PC-3 (cell line): ENCODE measurements at regions not wholly inside any gene's neighbourhood (a gene's known extent, or its start where the extent isn't known, plus 50 kb on each side); places are given as distances from the start of the nearest gene placed in this dataset.

Experiments
- EZH2 ChIP-seq: fragments of 300-600 bp; sonication (generic); IDR thresholded peaks from one replicate; pipeline ENCODE4 v1.6.1; 2017; ENCODE audit warnings: antibody characterized with exemption, mild to moderate bottlenecking, low read length; ENCODE audit not compliant: unreplicated experiment
- EZH2phosphoT487 ChIP-seq: fragments of 300-600 bp; sonication (generic); IDR thresholded peaks from 2 replicates; pipeline ENCODE4 v1.6.1; 2018; ENCODE audit warnings: mild to moderate bottlenecking, antibody characterized with exemption, low read length, borderline replicate concordance
- TF ChIP-seq, protein P1 (sequence below): fragments of 300-600 bp; sonication (generic); conservative IDR thresholded peaks from 2 replicates; pipeline ENCODE4 v1.5.1; 2017; ENCODE audit warnings: antibody characterized with exemption, low read depth, mild to moderate bottlenecking, low read length

DNA sequence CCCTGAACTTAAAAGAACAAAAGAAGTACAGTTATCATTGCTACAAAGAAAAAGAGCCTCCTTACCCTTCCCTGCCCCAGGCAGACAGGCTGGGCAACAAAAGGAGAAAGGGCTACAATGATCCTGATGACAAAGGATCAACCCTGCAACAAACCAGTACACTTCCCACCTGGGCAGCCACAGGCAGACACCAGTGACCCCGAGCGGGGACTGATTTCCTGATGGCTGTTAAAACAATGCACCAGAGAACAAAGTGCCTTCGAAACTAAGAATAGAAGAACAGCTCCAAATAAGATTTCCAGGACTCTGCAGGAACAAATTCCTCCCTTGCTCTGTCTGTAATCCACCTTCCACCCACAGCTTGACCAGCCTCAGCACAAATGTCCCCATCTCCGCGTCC, 106.3 kb upstream of the ARHGEF3 start:
- TF ChIP-seq, protein P1, sequence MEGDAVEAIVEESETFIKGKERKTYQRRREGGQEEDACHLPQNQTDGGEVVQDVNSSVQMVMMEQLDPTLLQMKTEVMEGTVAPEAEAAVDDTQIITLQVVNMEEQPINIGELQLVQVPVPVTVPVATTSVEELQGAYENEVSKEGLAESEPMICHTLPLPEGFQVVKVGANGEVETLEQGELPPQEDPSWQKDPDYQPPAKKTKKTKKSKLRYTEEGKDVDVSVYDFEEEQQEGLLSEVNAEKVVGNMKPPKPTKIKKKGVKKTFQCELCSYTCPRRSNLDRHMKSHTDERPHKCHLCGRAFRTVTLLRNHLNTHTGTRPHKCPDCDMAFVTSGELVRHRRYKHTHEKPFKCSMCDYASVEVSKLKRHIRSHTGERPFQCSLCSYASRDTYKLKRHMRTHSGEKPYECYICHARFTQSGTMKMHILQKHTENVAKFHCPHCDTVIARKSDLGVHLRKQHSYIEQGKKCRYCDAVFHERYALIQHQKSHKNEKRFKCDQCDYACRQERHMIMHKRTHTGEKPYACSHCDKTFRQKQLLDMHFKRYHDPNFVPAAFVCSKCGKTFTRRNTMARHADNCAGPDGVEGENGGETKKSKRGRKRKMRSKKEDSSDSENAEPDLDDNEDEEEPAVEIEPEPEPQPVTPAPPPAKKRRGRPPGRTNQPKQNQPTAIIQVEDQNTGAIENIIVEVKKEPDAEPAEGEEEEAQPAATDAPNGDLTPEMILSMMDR, result no peak
- no peak for TF ChIP-seq EZH2
- TF ChIP-seq EZH2phosphoT487, result no peak
